ENCODE measurements at regions not wholly inside any gene's neighbourhood (a gene's known extent, or its start where the extent isn't known, plus 50 kb on each side); places are given as distances from the start of the nearest gene placed in this dataset.

DNA sequence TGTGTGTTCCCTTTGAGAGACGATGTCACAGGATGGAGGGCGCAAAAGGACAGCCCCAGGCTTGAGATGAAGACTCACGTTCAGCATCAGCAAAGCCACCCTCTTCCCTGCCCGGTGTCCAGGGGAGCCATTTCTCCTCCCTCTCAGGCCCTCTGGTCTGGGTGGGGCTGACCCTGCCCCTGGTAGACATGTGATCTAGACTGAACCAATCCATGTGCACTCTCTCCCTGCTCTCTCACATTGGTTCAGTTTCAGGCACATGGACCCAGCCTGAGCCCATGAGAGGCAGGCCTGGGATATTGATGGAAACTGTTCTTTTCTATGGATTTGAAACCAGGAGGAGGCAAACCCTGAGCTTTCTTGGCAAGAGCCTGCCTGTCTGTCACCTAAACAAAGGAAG, 115.6 kb upstream of the IGSF21 start:
- Histone ChIP-seq H3K4me3 (no peak overlapping the region), H3K36me3 (no peaks in the 10 kb centered on the region), H3K27me3 (peaks cover 10% of the 10 kb centered on the region), H3K9me3 (replicated peaks) (no peaks in the 10 kb centered on the region), H3K4me1 (no peaks in the 10 kb centered on the region), H3K27ac (no peak overlapping the region)
- no peak for DNase-seq

DNA sequence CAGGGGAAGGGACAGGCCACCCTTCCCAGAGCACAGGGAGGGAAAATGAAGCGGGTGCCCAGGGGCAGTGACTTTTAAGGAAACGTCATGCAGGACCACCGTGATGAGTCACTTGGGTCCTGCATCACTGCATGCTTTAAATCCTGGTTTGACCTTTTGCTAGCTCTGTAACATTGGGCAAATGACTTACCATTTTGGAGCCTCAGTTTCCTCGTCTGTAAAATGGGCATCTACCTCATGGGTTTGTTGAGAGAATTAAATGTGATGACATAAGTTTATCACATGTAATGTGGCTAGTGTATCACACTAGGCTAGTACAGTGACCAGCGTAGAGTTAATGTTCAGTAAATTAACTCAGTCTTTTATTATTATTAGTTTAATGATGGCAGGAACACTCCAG, 114.8 kb upstream of the IGSF21 start:
- no peaks in the 10 kb centered on the region for H3K9me3 ChIP-seq (replicated peaks)
- no peaks in the 10 kb centered on the region for H3K36me3 ChIP-seq
- no peak overlapping the region for H3K27ac ChIP-seq

DNA sequence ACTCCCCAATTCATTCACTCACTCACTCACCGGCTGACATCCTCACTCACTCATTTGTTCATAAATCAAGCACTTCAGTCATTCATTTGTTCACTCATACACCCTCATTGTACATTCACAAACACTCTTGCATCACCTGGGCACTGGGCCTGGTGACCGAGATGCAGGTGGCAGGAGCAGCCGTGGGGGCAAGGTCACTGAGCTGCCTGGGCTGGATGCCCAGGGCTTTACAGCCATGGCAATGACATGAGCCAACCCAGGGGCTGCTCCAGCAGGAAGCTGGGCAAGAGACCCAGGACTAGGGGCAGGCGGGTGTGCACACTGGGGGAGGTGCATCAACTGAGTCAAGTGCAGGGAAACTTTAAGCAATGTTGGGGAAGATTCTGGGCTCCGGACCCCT, 113.6 kb upstream of the IGSF21 start:
- Histone ChIP-seq H3K27ac (no peak overlapping the region), H3K9me3 (replicated peaks) (no peaks in the 10 kb centered on the region), H3K4me3 (no peak overlapping the region), H3K36me3 (no peaks in the 10 kb centered on the region), H3K4me1 (no peaks in the 10 kb centered on the region), H3K27me3 (peaks cover 10% of the 10 kb centered on the region)
- no peak for DNase-seq

More for the DNA sequence above, 114.8 kb upstream of the IGSF21 start:
- DNase-seq = no peak
- peaks cover 10% of the 10 kb centered on the region for H3K27me3 ChIP-seq
- no peaks in the 10 kb centered on the region for H3K4me1 ChIP-seq
- H3K4me3 ChIP-seq = no peak overlapping the region

DNA sequence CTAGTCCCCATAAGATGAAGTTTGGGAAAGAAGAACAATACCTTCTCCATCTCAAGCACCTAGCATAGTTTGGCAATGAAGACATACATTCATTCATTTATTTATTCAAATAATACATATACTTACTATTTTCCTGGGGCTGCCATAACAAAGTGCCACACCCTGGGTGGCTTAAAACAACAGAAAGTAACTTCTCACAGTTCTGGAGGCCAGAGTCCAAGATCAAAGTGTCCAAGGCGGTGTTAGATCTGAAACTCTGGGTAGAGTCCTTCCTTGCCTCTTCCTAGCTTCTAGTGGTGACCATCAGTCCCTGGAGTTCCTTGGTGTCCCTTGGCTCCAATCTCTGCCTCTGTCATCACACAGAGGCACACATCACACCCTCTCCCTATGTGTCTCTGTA, 112.1 kb upstream of the IGSF21 start:
- no peaks in the 10 kb centered on the region for H3K9me3 ChIP-seq (replicated peaks)
- DNase-seq = no peak
- H3K4me1 ChIP-seq = no peaks in the 10 kb centered on the region
- H3K4me3 ChIP-seq = no peak overlapping the region
- H3K27me3 ChIP-seq = peaks cover 10% of the 10 kb centered on the region
- H3K27ac ChIP-seq = no peak overlapping the region
- no peaks in the 10 kb centered on the region for H3K36me3 ChIP-seq

DNA sequence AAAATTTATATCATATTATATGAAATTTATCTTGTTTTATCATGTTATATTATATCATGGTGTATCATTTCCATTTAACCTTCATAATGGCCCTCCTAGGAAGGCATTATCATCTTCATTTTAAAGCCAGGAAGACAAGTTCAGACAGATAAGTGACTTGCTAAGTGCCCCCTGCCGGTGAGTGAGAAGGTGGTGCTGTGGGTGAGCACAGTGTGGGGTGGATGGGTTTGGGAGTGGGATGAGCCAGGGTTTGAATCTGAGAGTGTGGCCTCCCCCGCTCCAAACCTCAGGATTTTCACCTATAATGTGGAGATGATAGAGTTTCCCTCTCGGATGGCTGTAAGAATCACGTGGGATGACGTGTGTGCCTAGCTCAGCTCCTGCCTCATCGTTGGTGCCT, 108.7 kb upstream of the IGSF21 start:
- H3K27ac ChIP-seq = no peak overlapping the region
- DNase-seq = peak in 1 of 2 experiments; percentile 19

DNA sequence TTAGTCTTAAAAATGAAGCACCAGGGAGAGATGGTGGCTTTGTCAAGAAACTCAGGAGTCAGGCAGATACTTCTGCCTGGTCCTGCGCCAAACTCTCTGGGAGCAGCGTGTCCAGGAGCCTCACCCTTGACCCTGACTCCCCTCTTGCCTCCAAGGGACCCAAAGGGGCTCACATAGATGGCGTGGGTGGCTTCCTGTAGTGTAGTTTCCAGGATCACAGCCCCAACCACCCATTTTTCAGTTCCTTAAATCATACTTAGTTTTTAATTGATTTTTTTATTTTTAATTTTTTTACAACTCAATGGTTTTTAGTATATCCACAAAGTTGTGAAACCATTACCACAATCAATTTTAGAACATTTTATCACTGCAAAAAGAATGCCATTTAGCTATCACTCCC, 107.7 kb upstream of the IGSF21 start:
- DNase-seq = no peak
- H3K4me1 ChIP-seq = no peaks in the 10 kb centered on the region
- no peak overlapping the region for H3K27ac ChIP-seq
- H3K36me3 ChIP-seq = no peaks in the 10 kb centered on the region
- H3K9me3 ChIP-seq (replicated peaks) = no peaks in the 10 kb centered on the region
- H3K4me3 ChIP-seq = no peak overlapping the region
- peaks cover 7% of the 10 kb centered on the region for H3K27me3 ChIP-seq

More for the DNA sequence above, 108.7 kb upstream of the IGSF21 start:
- H3K4me1 ChIP-seq = no peaks in the 10 kb centered on the region
- no peaks in the 10 kb centered on the region for H3K36me3 ChIP-seq
- peaks cover 10% of the 10 kb centered on the region for H3K27me3 ChIP-seq
- no peaks in the 10 kb centered on the region for H3K9me3 ChIP-seq (replicated peaks)
- H3K4me3 ChIP-seq = no peak overlapping the region

DNA sequence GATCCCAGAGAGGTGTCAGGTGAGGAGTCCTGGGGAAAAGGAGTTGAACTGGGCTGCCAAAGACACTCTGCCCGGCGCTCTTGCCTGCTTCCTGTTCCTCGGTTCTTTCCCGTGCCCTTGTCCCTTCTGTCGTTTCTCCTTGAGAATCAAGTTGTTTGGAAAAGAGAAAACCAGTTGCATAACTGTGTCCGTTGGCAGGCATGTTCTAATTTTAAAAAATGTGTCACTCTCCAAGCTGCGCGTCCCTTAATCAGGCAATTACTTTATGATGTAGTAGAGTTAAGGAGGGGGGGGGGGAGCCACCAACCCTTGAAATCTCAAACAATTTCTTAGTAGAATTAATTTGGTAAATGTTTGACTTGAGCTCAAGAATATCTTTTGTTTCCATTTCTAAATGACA, 105.9 kb upstream of the IGSF21 start:
- H3K4me3 ChIP-seq = no peak overlapping the region
- no peak for DNase-seq
- no peaks in the 10 kb centered on the region for H3K9me3 ChIP-seq (replicated peaks)
- H3K4me1 ChIP-seq = no peaks in the 10 kb centered on the region
- no peak overlapping the region for H3K27ac ChIP-seq
- H3K27me3 ChIP-seq = no peaks in the 10 kb centered on the region; the same call in none of the 2 replicates
- no peaks in the 10 kb centered on the region for H3K36me3 ChIP-seq

DNA sequence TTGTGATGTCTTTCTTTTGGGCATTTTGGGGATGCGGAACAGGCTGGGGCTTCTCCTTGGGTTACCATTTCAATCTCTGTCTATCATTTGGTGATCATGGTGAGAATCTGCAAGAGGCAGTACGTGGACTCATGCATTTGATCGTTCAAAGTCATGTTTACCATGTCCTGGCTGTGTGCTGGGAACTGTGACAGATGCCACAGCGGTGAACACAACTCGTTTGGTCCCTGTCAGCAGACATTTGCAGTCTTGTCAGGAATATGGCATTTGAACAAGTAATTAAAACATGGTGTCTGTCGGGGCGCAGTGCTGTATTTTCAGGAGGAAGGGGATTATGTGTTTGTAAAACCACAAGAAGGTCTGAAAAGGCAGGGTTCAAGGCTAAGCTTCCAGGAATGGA, 103.3 kb upstream of the IGSF21 start:
- no peaks in the 10 kb centered on the region for H3K4me1 ChIP-seq
- H3K4me3 ChIP-seq = no peak overlapping the region
- H3K27ac ChIP-seq = no peak overlapping the region
- H3K36me3 ChIP-seq = no peaks in the 10 kb centered on the region
- H3K9me3 ChIP-seq (replicated peaks) = no peaks in the 10 kb centered on the region
- peaks cover 3% of the 10 kb centered on the region for H3K27me3 ChIP-seq
- no peak for DNase-seq

DNA sequence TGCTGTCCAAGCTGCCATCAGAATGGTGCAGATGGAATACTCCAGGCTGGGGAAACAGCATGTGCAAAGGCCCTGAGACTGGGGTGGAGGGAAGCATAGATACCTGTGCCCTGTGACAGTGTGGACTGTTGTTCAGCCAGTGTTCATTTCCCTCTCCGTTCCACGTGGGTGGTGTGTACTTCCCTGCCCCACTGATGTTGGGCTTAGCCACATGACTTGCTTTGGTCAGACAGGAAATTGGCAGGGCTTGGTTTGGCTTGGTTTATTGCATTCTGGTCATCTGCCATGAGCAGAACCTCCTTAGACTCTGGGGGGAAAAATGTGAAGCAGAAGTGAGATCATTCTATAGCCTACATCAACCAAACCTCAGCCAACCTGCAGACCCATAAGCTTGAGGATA, 102.4 kb upstream of the IGSF21 start:
- no peaks in the 10 kb centered on the region for H3K4me1 ChIP-seq
- DNase-seq = no peak

DNA sequence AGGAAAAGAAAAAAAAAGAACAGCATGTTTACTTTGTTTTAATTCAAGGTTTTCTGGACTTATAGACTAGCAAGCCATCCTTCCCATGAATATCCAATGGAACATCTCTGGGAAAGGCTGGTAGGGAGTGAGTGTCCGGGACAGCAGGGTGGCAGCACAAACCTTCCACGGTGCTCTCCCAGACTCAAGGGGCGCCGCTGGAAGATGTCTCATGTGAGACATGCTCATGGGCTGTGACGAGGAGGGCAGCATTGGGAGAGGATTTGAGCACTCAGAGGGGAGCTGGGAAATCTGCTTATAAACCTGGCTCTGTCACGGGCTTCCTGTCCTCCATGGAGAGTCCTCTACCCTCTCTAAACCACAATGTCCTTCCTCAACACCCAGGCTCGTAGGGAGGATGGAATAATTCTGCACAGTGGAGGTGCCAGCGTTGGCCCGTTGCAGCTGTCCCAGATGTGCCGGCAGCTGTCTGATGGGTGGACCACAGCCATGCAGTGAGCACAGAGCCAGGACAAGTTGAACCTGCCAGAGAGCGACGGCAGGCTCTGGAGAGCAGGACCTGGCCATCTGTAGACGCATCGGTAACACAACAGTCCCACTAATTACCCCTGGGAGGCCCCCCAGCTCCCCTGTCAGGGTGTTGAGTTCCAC, 100.1 kb upstream of the IGSF21 start:
- Histone ChIP-seq H3K36me3 (no peaks in the 10 kb centered on the region), H3K27ac (no peak overlapping the region), H3K4me1 (no peaks in the 10 kb centered on the region), H3K9me3 (replicated peaks) (no peaks in the 10 kb centered on the region), H3K27me3 (peaks cover 3% of the 10 kb centered on the region; the same call in 1 of the 2 replicates), H3K4me3 (no peak overlapping the region)
- DNase-seq = no peak

More for the DNA sequence above, 102.4 kb upstream of the IGSF21 start:
- Histone ChIP-seq H3K36me3 (no peaks in the 10 kb centered on the region), H3K27ac (no peak overlapping the region), H3K4me3 (no peak overlapping the region), H3K27me3 (peaks cover 3% of the 10 kb centered on the region), H3K9me3 (replicated peaks) (no peaks in the 10 kb centered on the region)

DNA sequence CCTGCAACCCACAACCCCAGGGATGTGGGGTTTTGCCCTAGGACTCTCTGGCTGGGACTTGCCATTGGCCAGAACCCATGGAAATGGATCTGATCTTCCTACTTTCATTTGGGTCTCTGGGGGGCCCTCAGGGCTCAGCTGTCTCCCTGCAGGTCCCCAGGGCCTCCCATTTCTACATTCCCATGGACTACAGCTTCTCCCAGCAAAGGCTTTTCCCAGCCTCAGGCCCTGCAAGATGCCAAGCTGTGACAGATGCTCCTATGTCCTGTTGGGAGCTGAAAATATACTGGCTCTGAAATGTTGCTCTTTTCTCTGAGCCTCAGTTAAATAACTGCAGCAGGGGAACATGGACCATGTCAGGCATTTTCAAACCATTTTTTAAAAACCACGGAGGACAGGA, 99.5 kb upstream of the IGSF21 start:
- Histone ChIP-seq H3K4me1 (no peaks in the 10 kb centered on the region), H3K27ac (no peak overlapping the region), H3K4me3 (no peak overlapping the region), H3K36me3 (no peaks in the 10 kb centered on the region), H3K9me3 (replicated peaks) (no peaks in the 10 kb centered on the region), H3K27me3 (peaks cover 3% of the 10 kb centered on the region; the same call in 1 of the 2 replicates)
- DNase-seq = no peak

DNA sequence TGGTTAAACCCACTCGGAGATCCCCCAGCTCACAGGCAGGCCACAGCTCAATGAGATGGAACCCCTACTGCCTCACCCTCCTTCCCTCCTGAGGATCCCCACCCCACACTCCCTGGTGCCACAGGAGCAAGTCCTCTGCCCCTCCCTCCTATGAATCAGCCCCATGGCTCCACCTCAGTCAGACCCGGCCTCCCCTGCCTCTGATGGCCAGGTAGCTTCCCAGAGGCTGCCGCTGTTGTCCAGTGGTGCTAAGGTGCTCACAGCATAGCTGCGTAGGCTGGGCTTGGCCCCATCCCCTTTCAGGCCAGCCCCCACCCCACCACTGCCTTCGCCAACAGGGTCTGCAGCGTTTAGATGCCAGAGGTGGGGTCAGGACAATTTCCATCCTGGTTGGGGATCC, 98.5 kb upstream of the IGSF21 start:
- peaks cover 3% of the 10 kb centered on the region; the same call in 1 of the 2 replicates for H3K27me3 ChIP-seq
- no peaks in the 10 kb centered on the region for H3K9me3 ChIP-seq (replicated peaks)
- H3K36me3 ChIP-seq = no peaks in the 10 kb centered on the region
- no peaks in the 10 kb centered on the region for H3K4me1 ChIP-seq
- DNase-seq = no peak
- no peak overlapping the region for H3K4me3 ChIP-seq
- H3K27ac ChIP-seq = no peak overlapping the region

DNA sequence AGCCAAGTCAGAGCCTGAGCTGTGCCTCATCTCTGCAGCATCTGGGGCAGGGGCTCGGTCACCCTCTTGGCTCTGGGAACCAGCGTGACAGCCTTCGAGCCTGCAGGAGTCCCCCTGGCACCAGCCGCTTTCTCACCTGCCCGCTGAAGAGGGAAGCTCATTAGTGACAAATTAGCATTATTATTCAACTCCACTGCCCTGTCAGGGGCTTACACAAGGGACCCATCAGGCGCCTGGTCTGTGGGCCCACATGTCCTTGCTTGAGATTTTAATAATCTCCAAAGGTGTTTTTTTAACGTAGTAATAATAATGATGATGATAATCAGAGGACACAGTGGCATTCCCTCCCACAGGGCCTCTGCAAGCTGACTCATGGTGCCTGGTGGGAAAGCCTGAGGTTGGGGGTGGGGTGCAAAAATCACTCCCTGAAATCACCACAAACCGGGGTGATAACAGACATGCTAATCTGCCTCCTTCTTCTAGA, 98.1 kb upstream of the IGSF21 start:
- H3K27ac ChIP-seq = no peak overlapping the region
- H3K36me3 ChIP-seq = no peaks in the 10 kb centered on the region
- H3K4me3 ChIP-seq = no peak overlapping the region
- no peaks in the 10 kb centered on the region for H3K9me3 ChIP-seq (replicated peaks)
- H3K4me1 ChIP-seq = no peaks in the 10 kb centered on the region
- DNase-seq = no peak
- H3K27me3 ChIP-seq = peaks cover 3% of the 10 kb centered on the region; the same call in 1 of the 2 replicates

DNA sequence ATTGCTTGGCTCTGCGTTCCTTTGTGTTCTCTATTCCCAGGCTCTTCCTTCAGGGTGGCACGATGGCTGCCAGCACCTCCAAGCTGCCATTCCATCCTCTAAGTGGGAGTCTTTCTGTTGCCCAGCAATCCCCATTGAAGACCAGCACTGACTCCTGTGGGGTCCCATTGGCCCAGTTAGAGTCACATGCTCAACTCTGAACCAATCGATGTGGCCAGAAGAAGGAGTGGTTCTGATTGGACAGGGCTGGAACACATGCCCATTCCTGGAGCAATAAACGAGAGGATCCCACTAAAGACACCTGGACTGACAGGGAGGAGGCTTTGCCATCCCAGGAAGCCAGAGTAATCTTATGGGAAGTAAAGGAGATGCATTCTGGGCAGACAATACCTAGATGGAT, 97.2 kb upstream of the IGSF21 start:
- no peak for DNase-seq

DNA sequence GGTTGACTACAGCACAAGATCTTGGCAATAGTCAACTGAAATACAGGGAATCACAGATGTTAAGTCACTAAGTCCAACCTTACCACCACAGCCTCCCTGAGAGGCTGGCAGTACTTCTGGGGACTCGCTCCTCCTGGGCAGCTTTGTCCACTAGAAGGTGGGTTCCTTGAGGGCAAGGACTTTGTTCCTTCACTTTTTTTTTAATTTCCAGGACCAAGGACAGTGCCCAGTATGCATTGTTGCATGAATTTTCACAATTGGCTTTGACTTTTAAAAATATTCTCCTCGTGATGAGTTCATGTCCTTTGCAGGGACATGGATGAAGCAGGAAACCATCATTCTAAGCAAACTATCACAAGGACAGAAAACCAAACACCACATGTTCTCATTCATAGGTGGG, 96.7 kb upstream of the IGSF21 start:
- H3K27me3 ChIP-seq = peaks cover 7% of the 10 kb centered on the region; the same call in 1 of the 2 replicates
- DNase-seq = peak in 1 of 2 experiments; percentile 26
- H3K9me3 ChIP-seq (replicated peaks) = no peaks in the 10 kb centered on the region
- H3K27ac ChIP-seq = no peak overlapping the region
- H3K4me1 ChIP-seq = no peaks in the 10 kb centered on the region
- no peaks in the 10 kb centered on the region for H3K36me3 ChIP-seq
- no peak overlapping the region for H3K4me3 ChIP-seq

More for the DNA sequence above, 97.2 kb upstream of the IGSF21 start:
- no peaks in the 10 kb centered on the region for H3K36me3 ChIP-seq
- no peak overlapping the region for H3K27ac ChIP-seq
- H3K4me1 ChIP-seq = no peaks in the 10 kb centered on the region
- peaks cover 3% of the 10 kb centered on the region; the same call in 1 of the 2 replicates for H3K27me3 ChIP-seq
- H3K9me3 ChIP-seq (replicated peaks) = no peaks in the 10 kb centered on the region
- no peak overlapping the region for H3K4me3 ChIP-seq

DNA sequence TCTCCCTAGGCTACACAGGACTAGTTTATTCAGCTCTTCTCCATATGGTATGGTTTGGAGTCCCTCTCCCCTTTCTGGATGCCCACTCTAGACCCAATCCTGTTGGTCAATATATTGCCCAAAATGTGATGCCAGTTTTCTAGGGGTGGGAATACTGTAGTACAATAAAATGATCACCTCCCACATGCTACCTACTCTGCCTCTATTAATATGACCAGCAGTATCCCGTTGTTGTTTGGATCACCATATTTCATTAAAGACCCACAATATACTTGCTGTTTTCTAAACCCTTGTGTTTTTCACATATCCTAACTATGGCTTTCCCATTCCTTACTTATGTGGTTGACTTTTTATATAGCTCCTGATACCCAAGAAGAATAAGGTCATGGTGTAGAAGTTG, 95.9 kb upstream of the IGSF21 start:
- DNase-seq = no peak
- Histone ChIP-seq H3K36me3 (no peaks in the 10 kb centered on the region), H3K27me3 (peaks cover 14% of the 10 kb centered on the region; the same call in 1 of the 2 replicates), H3K4me3 (no peak overlapping the region), H3K27ac (no peak overlapping the region), H3K4me1 (no peaks in the 10 kb centered on the region), H3K9me3 (replicated peaks) (no peaks in the 10 kb centered on the region)

All from SJCRH30 (cell line).